GM23338 (cell line): ENCODE measurements at regions not wholly inside any gene's neighbourhood (a gene's known extent, or its start where the extent isn't known, plus 50 kb on each side); places are given as distances from the start of the nearest gene placed in this dataset.

Source experiments
- ATAC-seq: fragments of 200-7000 bp; cut with Tn5 transposase; 3 replicates; pipeline ENCODE4 v1.9.1; 2020
- DNase-seq: peaks from one replicate; pipeline ENCODE4 v3.0.0-alpha.2; 2015; ENCODE audit warnings: low spot score
- H2AFZ ChIP-seq: fragments of 200-600 bp; sonication (generic); 2 replicates; pipeline ENCODE4 v1.8.0; 2016; ENCODE audit warnings: antibody characterized with exemption, mild to moderate bottlenecking, moderate library complexity
- H3F3A ChIP-seq: fragments of 200-600 bp; sonication (generic); replicated peaks from 2 replicates; pipeline ENCODE4 v1.8.0; 2017; ENCODE audit warnings: antibody characterized with exemption, mixed run types, low read depth
- H3K27ac ChIP-seq: fragments of 200-600 bp; sonication (generic); 2 replicates; pipeline ENCODE4 v1.6.1; 2016; ENCODE audit warnings: low read depth
- H3K27me3 ChIP-seq: fragments of 200-600 bp; sonication (generic); 2 replicates; pipeline ENCODE4 v1.8.0; 2016; ENCODE audit warnings: mild to moderate bottlenecking, mixed run types, moderate library complexity; ENCODE audit not compliant: insufficient read depth
- H3K36me3 ChIP-seq: fragments of 200-600 bp; sonication (generic); 2 replicates; pipeline ENCODE4 v1.8.0; 2016; ENCODE audit warnings: mild to moderate bottlenecking; ENCODE audit not compliant: insufficient read depth
- H3K4me1 ChIP-seq: fragments of 200-600 bp; sonication (generic); 2 replicates; pipeline ENCODE4 v1.8.0; 2016; ENCODE audit warnings: mild to moderate bottlenecking, moderate library complexity; ENCODE audit not compliant: insufficient read depth
- H3K4me2 ChIP-seq: fragments of 200-600 bp; sonication (generic); 2 replicates; pipeline ENCODE4 v1.7.1; 2017; ENCODE audit warnings: mixed run types
- H3K4me3 ChIP-seq: fragments of 200-600 bp; sonication (generic); 2 replicates; pipeline ENCODE4 v1.6.1; 2016; ENCODE audit warnings: mixed run types
- H3K79me2 ChIP-seq: fragments of 200-600 bp; sonication (generic); replicated peaks from 2 replicates; pipeline ENCODE4 v1.8.0; 2017; ENCODE audit warnings: mild to moderate bottlenecking; ENCODE audit not compliant: insufficient read depth
- H3K9me2 ChIP-seq: fragments of 200-600 bp; sonication (generic); 2 replicates; pipeline ENCODE4 v1.8.0; 2017; ENCODE audit not compliant: insufficient read depth
- H4K20me1 ChIP-seq: fragments of 200-600 bp; sonication (generic); replicated peaks from 2 replicates; pipeline ENCODE4 v1.8.0; 2017; ENCODE audit warnings: mild to moderate bottlenecking; ENCODE audit not compliant: insufficient read depth
- H3K27ac Mint-ChIP-seq: 2 replicates; pipeline ENCODE4 v1.8.0; 2020; ENCODE audit warnings: inconsistent platforms, mild to moderate bottlenecking, moderate library complexity, mixed read lengths
- H3K27me3 Mint-ChIP-seq: 3 replicates; pipeline ENCODE4 v1.8.0; 2022; ENCODE audit warnings: low read depth, mild to moderate bottlenecking, moderate library complexity, mixed read lengths, inconsistent platforms; ENCODE audit not compliant: insufficient read depth, poor library complexity
- H3K36me3 Mint-ChIP-seq: 3 replicates; pipeline ENCODE4 v1.8.0; 2021; ENCODE audit warnings: low read depth, mild to moderate bottlenecking, inconsistent platforms, moderate library complexity, mixed read lengths
- H3K4me1 Mint-ChIP-seq: 3 replicates; pipeline ENCODE4 v1.8.0; 2020; ENCODE audit warnings: mild to moderate bottlenecking, inconsistent platforms, mixed read lengths
- H3K4me3 Mint-ChIP-seq: 3 replicates; pipeline ENCODE4 v1.8.0; 2021; ENCODE audit warnings: moderate library complexity, mild to moderate bottlenecking, inconsistent platforms, mixed read lengths
- H3K9me3 Mint-ChIP-seq: 3 replicates; pipeline ENCODE4 v1.8.0; 2020; ENCODE audit warnings: moderate library complexity, mild to moderate bottlenecking, inconsistent platforms, mixed read lengths
- CREB1 ChIP-seq: fragments of 250-450 bp; sonication (Bioruptor Pico); IDR thresholded peaks from 2 replicates; pipeline ENCODE4 v1.5.0; 2020; ENCODE audit warnings: low read depth, mild to moderate bottlenecking, moderate library complexity
- CTCF ChIP-seq, 2 experiments: fragments of 200-600 bp in 1 of 2; sonication (generic) in 1 of 2; conservative IDR thresholded peaks; 2 replicates each; pipeline versions ENCODE4 v1.5.1 to v1.6.1; 2016 to 2017; ENCODE audit warnings: antibody characterized with exemption in 2 of 2, low read depth in 2 of 2, mild to moderate bottlenecking in 2 of 2, moderate library complexity in 1 of 2
- EZH2phosphoT487 ChIP-seq: fragments of 200-600 bp; sonication (generic); IDR thresholded peaks from one replicate; pipeline ENCODE4 v1.8.1; 2018; ENCODE audit warnings: antibody characterized with exemption; ENCODE audit not compliant: unreplicated experiment
- JUNB ChIP-seq: IDR thresholded peaks from one replicate; pipeline ENCODE4 v1.6.1; 2016; ENCODE audit warnings: antibody characterized with exemption; ENCODE audit not compliant: unreplicated experiment
- POLR2AphosphoS5 ChIP-seq: IDR thresholded peaks from 2 replicates; pipeline ENCODE4 v1.6.1; 2016; ENCODE audit warnings: antibody characterized with exemption, low read depth
- REST ChIP-seq: IDR thresholded peaks from one replicate; pipeline ENCODE4 v1.6.1; 2018; ENCODE audit warnings: antibody characterized with exemption; ENCODE audit not compliant: unreplicated experiment
- STAT1 ChIP-seq: IDR thresholded peaks from one replicate; pipeline ENCODE4 v1.6.1; 2016; ENCODE audit warnings: antibody characterized with exemption; ENCODE audit not compliant: unreplicated experiment
- ZNF462 ChIP-seq: fragments of 250-450 bp; sonication (Bioruptor Pico); IDR thresholded peaks from 2 replicates; pipeline ENCODE4 v1.5.0; 2020; ENCODE audit warnings: mild to moderate bottlenecking, moderate library complexity

- Histone ChIP-seq H3F3A (no peaks in the 10 kb centered on the region), H3K36me3 (no peaks in the 10 kb centered on the region), H3K4me2 (peak overlapping the region; percentile 48), H3K9me2 (no peaks in the 10 kb centered on the region; the same call in 1 of the 2 replicates), H3K79me2 (no peaks in the 10 kb centered on the region), H4K20me1 (no peaks in the 10 kb centered on the region), H3K4me3 (peak overlapping the region; percentile 9; the same call in 1 of the 2 replicates), H3K27ac (peak overlapping the region; percentile 97), H2AFZ (no peak overlapping the region), H3K27me3 (no peaks in the 10 kb centered on the region), H3K4me1 (peaks cover 40% of the 10 kb centered on the region)
- peaks cover 6% of the 10 kb centered on the region for H3K27me3 Mint-ChIP-seq
- H3K9me3 Mint-ChIP-seq: peaks cover 5% of the 10 kb centered on the region; the same call in 2 of the 3 replicates
- peak; percentile 75 for TF ChIP-seq CREB1 (CRISPR knock-in tag)
- no peak for TF ChIP-seq POLR2AphosphoS5
- no peak for TF ChIP-seq STAT1
- no peak for TF ChIP-seq EZH2phosphoT487
- no peak for TF ChIP-seq ZNF462 (CRISPR knock-in tag)
- no peak for TF ChIP-seq JUNB
- peak; percentile 75 to 76 for TF ChIP-seq CTCF (conservative IDR thresholded peaks at IDR 0.05; ENCODE audit: low read depth in 2 of 2)
- TF ChIP-seq REST: peak; percentile 14
- peaks cover 7% of the 10 kb centered on the region for H3K36me3 Mint-ChIP-seq
- ATAC-seq: peak; percentile 92
- H3K27ac Mint-ChIP-seq: no peak overlapping the region; the same call in 1 of the 2 replicates
- H3K4me3 Mint-ChIP-seq: no peak overlapping the region
- peaks cover 14% of the 10 kb centered on the region for H3K4me1 Mint-ChIP-seq
- DNase-seq: peak; percentile 94
Observed at GRCh38 chr14:95979339-95980042, 59.7 kb upstream of the C14orf132 start.
